M059J (cell line): ENCODE measurements at regions not wholly inside any gene's neighbourhood (a gene's known extent, or its start where the extent isn't known, plus 50 kb on each side); places are given as distances from the start of the nearest gene placed in this dataset.
A peak's percentile ranks its signal among the peaks of the same experiment; 100 is the strongest.
"Not testable (repeated sequence)": the region's sequence is repeated elsewhere in the genome, so short reads cannot be mapped to it uniquely, and the experiment has no call there.

Experiments used
- DNase-seq: peaks from one replicate; pipeline ENCODE4 v3.0.0-alpha.2; 2012; ENCODE audit warnings: low read depth

- DNase-seq: no peak
Observed at GRCh38 chr13:28573595-28574373, 78.9 kb upstream of the FLT1 start.

- no peak for DNase-seq
Observed at GRCh38 chr13:28572871-28573270, 77.9 kb upstream of the FLT1 start.

- not testable (repeated sequence) for DNase-seq
Observed at GRCh38 chr13:28570356-28570755, 75.4 kb upstream of the FLT1 start.

GRCh38 chr13:28569886-28570285 is 75.0 kb upstream of the FLT1 start:
- DNase-seq: peak; percentile 36

- DNase-seq: peak; percentile 13
Observed at GRCh38 chr13:28568286-28568685, 73.4 kb upstream of the FLT1 start.

GRCh38 chr13:28566891-28567290 is 72.0 kb upstream of the FLT1 start:
- no peak for DNase-seq

- DNase-seq: no peak
Observed at GRCh38 chr13:28566283-28566682, 71.4 kb upstream of the FLT1 start.

- DNase-seq: no peak
Observed at GRCh38 chr13:28564030-28564429, 69.1 kb upstream of the FLT1 start.

- no peak for DNase-seq
Observed at GRCh38 chr13:28563609-28564008, 68.7 kb upstream of the FLT1 start.

- DNase-seq: no peak
Observed at GRCh38 chr13:28560612-28561011, 65.7 kb upstream of the FLT1 start.

- DNase-seq: no peak
Observed at GRCh38 chr13:28559636-28560259, 64.8 kb upstream of the FLT1 start.

- peak; percentile 60 for DNase-seq
Observed at GRCh38 chr13:28558567-28558966, 63.6 kb upstream of the FLT1 start.

- DNase-seq: peak; percentile 85
Observed at GRCh38 chr13:28557725-28558520, 63.0 kb upstream of the FLT1 start.

GRCh38 chr13:28555096-28555495 is 60.2 kb upstream of the FLT1 start:
- no peak for DNase-seq

GRCh38 chr13:28553971-28554370 is 59.0 kb upstream of the FLT1 start:
- DNase-seq: no peak

GRCh38 chr13:28552288-28552687 is 57.4 kb upstream of the FLT1 start:
- DNase-seq: no peak

- no peak for DNase-seq
Observed at GRCh38 chr13:28551498-28551895, 56.6 kb upstream of the FLT1 start.

- no peak for DNase-seq
Observed at GRCh38 chr13:28550721-28551497, 56.0 kb upstream of the FLT1 start.

GRCh38 chr13:28550091-28550490 is 55.2 kb upstream of the FLT1 start:
- no peak for DNase-seq

- DNase-seq: no peak
Observed at GRCh38 chr13:28548872-28549271, 53.9 kb upstream of the FLT1 start.

GRCh38 chr13:28548468-28548867 is 53.5 kb upstream of the FLT1 start:
- DNase-seq: no peak
